SK-N-SH (cell line): ENCODE measurements at regions not wholly inside any gene's neighbourhood (a gene's known extent, or its start where the extent isn't known, plus 50 kb on each side); places are given as distances from the start of the nearest gene placed in this dataset.

Source experiments
- CTCF ChIA-PET: fragments of 300-600, 350-600 bp; formaldehyde crosslinking; extraction: SDS; loops from one replicate; lab custom pipeline; 2021; lab: Yijun Ruan, JAX
- POLR2A ChIA-PET: fragments of 350-600 bp; sonication (Branson Sonifier 250); formaldehyde crosslinking; extraction: SDS; loops from one replicate; lab custom pipeline; 2020; ENCODE audit warnings: antibody characterized with exemption, inconsistent platforms; lab: Yijun Ruan, JAX
- DNase-seq: peaks from one replicate; pipeline ENCODE4 v3.0.0; 2012
- H2AFZ ChIP-seq: fragments of 200-600 bp; sonication (generic); 2 replicates; pipeline ENCODE4 v1.8.1; 2016; ENCODE audit warnings: antibody characterized with exemption, mild to moderate bottlenecking, low read depth
- H3F3A ChIP-seq: fragments of 200-600 bp; sonication (generic); replicated peaks from 2 replicates; pipeline ENCODE3; 2016; ENCODE audit warnings: antibody characterized with exemption, mild to moderate bottlenecking; ENCODE audit not compliant: insufficient read depth
- H3K27ac ChIP-seq, 2 experiments: fragments of 200-500 bp in 1 of 2; fragments of 200-600 bp in 1 of 2; sonication (Bioruptor generic) in 1 of 2; sonication (generic), shearing (Covaris generic) in 1 of 2; 2 replicates each; pipeline versions ENCODE4 v1.5.1 to v1.6.1; 2014 to 2016; ENCODE audit warnings: low read depth in 2 of 2, inconsistent platforms in 1 of 2, low read length in 1 of 2, mild to moderate bottlenecking in 1 of 2, mixed read lengths in 1 of 2
- H3K27me3 ChIP-seq: fragments of 200-600 bp; sonication (generic), shearing (Covaris generic); 2 replicates; pipeline ENCODE4 v1.6.1; 2016; ENCODE audit warnings: mixed run types; ENCODE audit not compliant: insufficient read depth
- H3K36me3 ChIP-seq, 2 experiments: fragments of 200-500 bp in 1 of 2; fragments of 200-600 bp in 1 of 2; sonication (Bioruptor generic) in 1 of 2; sonication (generic) in 1 of 2; replicated peaks in 1 of 2; 2 replicates each; pipeline versions ENCODE3 to v1.5.1; 2014 to 2016; ENCODE audit warnings: low read length in 1 of 2, mild to moderate bottlenecking in 1 of 2; ENCODE audit not compliant: insufficient read depth in 2 of 2, control insufficient read depth in 1 of 2
- H3K4me1 ChIP-seq, 2 experiments: fragments of 200-500 bp in 1 of 2; fragments of 200-600 bp in 1 of 2; sonication (Bioruptor generic) in 1 of 2; sonication (generic), shearing (Covaris generic) in 1 of 2; 2 replicates each; pipeline versions ENCODE4 v1.5.1 to v1.6.1; 2014 to 2016; ENCODE audit warnings: low read depth in 1 of 2, low read length in 1 of 2, mixed run types in 1 of 2; ENCODE audit not compliant: insufficient read depth in 2 of 2, control insufficient read depth in 1 of 2
- H3K4me2 ChIP-seq: fragments of 200-600 bp; sonication (generic), shearing (Covaris generic); 2 replicates; pipeline ENCODE4 v1.6.1; 2017; ENCODE audit warnings: mixed run types
- H3K4me3 ChIP-seq, 2 experiments: fragments of 200-500 bp in 1 of 2; fragments of 200-600 bp in 1 of 2; sonication (Bioruptor generic) in 1 of 2; sonication (generic), shearing (Covaris generic) in 1 of 2; 2 replicates each; pipeline versions ENCODE4 v1.5.1 to v1.8.1; 2014 to 2016; ENCODE audit warnings: low read depth in 2 of 2, inconsistent platforms in 1 of 2, low read length in 1 of 2, mild to moderate bottlenecking in 1 of 2, mixed read lengths in 1 of 2, moderate library complexity in 1 of 2
- H3K79me2 ChIP-seq: fragments of 200-600 bp; sonication (generic); 2 replicates; pipeline ENCODE4 v1.8.1; 2017; ENCODE audit warnings: mild to moderate bottlenecking; ENCODE audit not compliant: insufficient read depth
- H3K9ac ChIP-seq: fragments of 200-600 bp; sonication (generic); 2 replicates; pipeline ENCODE4 v1.6.1; 2017; ENCODE audit warnings: mixed run types
- H3K9me2 ChIP-seq: fragments of 200-600 bp; sonication (generic); 2 replicates; pipeline ENCODE4 v1.6.1; 2017; ENCODE audit warnings: mixed run types
- H3K9me3 ChIP-seq: fragments of 200-600 bp; sonication (generic); 2 replicates; pipeline ENCODE4 v1.6.1; 2017; ENCODE audit warnings: mixed run types, mild to moderate bottlenecking, moderate library complexity
- H4K20me1 ChIP-seq: fragments of 200-600 bp; sonication (generic); 2 replicates; pipeline ENCODE4 v1.6.1; 2017; ENCODE audit warnings: mild to moderate bottlenecking, mixed run types; ENCODE audit not compliant: insufficient read depth
- EP300 ChIP-seq, 2 experiments: IDR thresholded peaks; 2 replicates each; pipeline versions ENCODE4 v1.4.0 to v1.6.1; 2012; ENCODE audit warnings: borderline replicate concordance in 1 of 2, low read depth in 1 of 2, low read length in 1 of 2
- FOXJ3 ChIP-seq: sonication (generic); formaldehyde crosslinking; IDR thresholded peaks from 2 replicates; pipeline ENCODE4 v1.5.1; 2020; ENCODE audit warnings: mild to moderate bottlenecking, missing genetic modification reagents
- GABPA ChIP-seq: IDR thresholded peaks from 2 replicates; pipeline ENCODE4 v1.4.0; 2012; ENCODE audit warnings: low read depth, mild to moderate bottlenecking
- GATA2 ChIP-seq: sonication (generic); formaldehyde crosslinking; IDR thresholded peaks from 2 replicates; pipeline ENCODE4 v1.5.0; 2020; ENCODE audit warnings: mild to moderate bottlenecking, missing genetic modification reagents
- IRF3 ChIP-seq: fragments of 150-350 bp; IDR thresholded peaks from 2 replicates; pipeline ENCODE4 v1.6.1; 2016; ENCODE audit warnings: mild to moderate bottlenecking, low read depth, low read length
- JUND ChIP-seq: IDR thresholded peaks from 2 replicates; pipeline ENCODE4 v1.4.0; 2012
- MAX ChIP-seq: IDR thresholded peaks from 2 replicates; pipeline ENCODE4 v1.4.0; 2012; ENCODE audit warnings: low read depth
- MEF2A ChIP-seq: IDR thresholded peaks from 2 replicates; pipeline ENCODE4 v1.4.0; 2012; ENCODE audit warnings: low read depth, borderline replicate concordance
- NFIC ChIP-seq: IDR thresholded peaks from 2 replicates; pipeline ENCODE4 v1.4.0; 2012; ENCODE audit warnings: borderline replicate concordance
- POLR2AphosphoS5 ChIP-seq: IDR thresholded peaks from 2 replicates; pipeline ENCODE4 v1.6.1; 2012; ENCODE audit warnings: low read depth, low read length
- RAD21 ChIP-seq: IDR thresholded peaks from 2 replicates; pipeline ENCODE4 v1.6.1; 2012; ENCODE audit warnings: mild to moderate bottlenecking, low read length
- RCOR1 ChIP-seq: fragments of 150-350 bp; IDR thresholded peaks from 2 replicates; pipeline ENCODE4 v1.6.1; 2017; ENCODE audit warnings: antibody characterized with exemption, low read length
- REST ChIP-seq: IDR thresholded peaks from 2 replicates; pipeline ENCODE4 v1.6.1; 2012; ENCODE audit warnings: mild to moderate bottlenecking, low read depth, low read length, moderate library complexity
- RXRA ChIP-seq: IDR thresholded peaks from 2 replicates; pipeline ENCODE4 v1.4.0; 2012; ENCODE audit warnings: low read depth, mild to moderate bottlenecking, borderline replicate concordance
- SMC3 ChIP-seq: IDR thresholded peaks from 2 replicates; pipeline ENCODE4 v1.6.1; 2012; ENCODE audit warnings: low read depth, low read length, improper control_type of control experiment
- TAF1 ChIP-seq: IDR thresholded peaks from 2 replicates; pipeline ENCODE4 v1.6.1; 2012; ENCODE audit warnings: low read depth, mild to moderate bottlenecking, low read length, moderate library complexity, borderline replicate concordance
- TCF12 ChIP-seq: IDR thresholded peaks from 2 replicates; pipeline ENCODE4 v1.4.0; 2012
- USF1 ChIP-seq: IDR thresholded peaks from 2 replicates; pipeline ENCODE4 v1.4.0; 2012; ENCODE audit warnings: low read depth, borderline replicate concordance
- YY1 ChIP-seq: IDR thresholded peaks from 2 replicates; pipeline ENCODE4 v1.4.0; 2012; ENCODE audit warnings: low read depth, mild to moderate bottlenecking
- ZBTB33 ChIP-seq: IDR thresholded peaks from 2 replicates; pipeline ENCODE4 v1.4.0; 2012; ENCODE audit warnings: low read depth, borderline replicate concordance
- WGBS: methylation state at CpG from one replicate; pipeline ENCODE4 v1.1.6; 2017; ENCODE audit warnings: low lambda C conversion rate; 5-methylcytosine and 5-hydroxymethylcytosine counted together

- H2AFZ ChIP-seq, result no peak overlapping the region
- H3K27me3 ChIP-seq, result no peaks in the 10 kb centered on the region; the same call in 1 of the 2 replicates
- H3K79me2 ChIP-seq, result no peaks in the 10 kb centered on the region
- H3K9me2 ChIP-seq, result no peaks in the 10 kb centered on the region
- 63% methylated on average over 10 of the region's 11 CpGs for WGBS
- no peak overlapping the region for H3K9ac ChIP-seq
- H3K9me3 ChIP-seq, result no peaks in the 10 kb centered on the region
- no peak overlapping the region for H3K27ac ChIP-seq
- no peak overlapping the region for H3K4me3 ChIP-seq
- CTCF ChIA-PET, result interaction anchor here (0.6 to 0.9 kb wide), 2 partner anchors 56 to 307 kb away, joined by 3 read pairs; no protein-coding TSS in a partner anchor
- no peaks in the 10 kb centered on the region for H3K4me1 ChIP-seq
- no peaks in the 10 kb centered on the region for H4K20me1 ChIP-seq
- no peaks in the 10 kb centered on the region for H3K36me3 ChIP-seq
- H3K4me2 ChIP-seq, result no peak overlapping the region
- no peak for DNase-seq
- H3F3A ChIP-seq, result no peaks in the 10 kb centered on the region
- TF ChIP-seq EP300 (IDR thresholded peaks at IDR 0.05; ENCODE audit: borderline replicate concordance in 1 of 2, low read depth in 1 of 2, low read length in 1 of 2) (no peak), ZBTB33 (no peak), RCOR1 (no peak), RAD21 (no peak), TAF1 (no peak), RXRA (no peak), USF1 (no peak), JUND (no peak), MAX (no peak), MEF2A (no peak), GABPA (no peak), FOXJ3 (no peak), NFIC (no peak), SMC3 (no peak), GATA2 (no peak), TCF12 (no peak), IRF3 (no peak), POLR2AphosphoS5 (no peak), YY1 (no peak), REST (no peak)
- POLR2A ChIA-PET, result no interaction called here
Measured at GRCh38 chr4:152015597-152016302, 254.9 kb upstream of the GATB start.
